Heart left ventricle (tissue), 16 donors: ENCODE measurements at regions not wholly inside any gene's neighbourhood (a gene's known extent, or its start where the extent isn't known, plus 50 kb on each side); places are given as distances from the start of the nearest gene placed in this dataset.

Experiments used
- ATAC-seq, 4 donors: fragments of 200-7000 bp; cut with Tn5 transposase; one replicate each; pipeline ENCODE4 v1.9.1; 2020 to 2022; ENCODE audit warnings: moderate library complexity in 4 of 4, mild to moderate bottlenecking in 3 of 4, moderate number of reproducible peaks in 1 of 4
- DNase-seq, 5 donors: peaks; one replicate each; pipeline ENCODE4 v3.0.0-alpha.2; 2020
- H3K27ac ChIP-seq, 12 donors: fragments of 200-600 bp; sonication (generic) in 4 of 12; one replicate each; pipeline versions ENCODE4 v1.5.0 to v1.8.0; 2016 to 2022; ENCODE audit warnings: mild to moderate bottlenecking in 2 of 12
- H3K27me3 ChIP-seq, 9 donors: fragments of 200-600 bp; sonication (generic) in 2 of 9; one replicate each; pipeline versions ENCODE4 v1.5.1 to v1.8.0; 2016 to 2022; ENCODE audit warnings: mild to moderate bottlenecking in 3 of 9
- H3K36me3 ChIP-seq, 9 donors: fragments of 200-600 bp; sonication (generic) in 2 of 9; one replicate each; pipeline versions ENCODE4 v1.5.0 to v1.8.0; 2018 to 2022; ENCODE audit warnings: mild to moderate bottlenecking in 2 of 9
- H3K4me1 ChIP-seq, 12 donors: fragments of 200-600 bp; sonication (generic) in 4 of 12; one replicate each; pipeline versions ENCODE4 v1.5.0 to v1.8.0; 2016 to 2022; ENCODE audit warnings: mild to moderate bottlenecking in 3 of 12
- H3K4me3 ChIP-seq, 12 donors: fragments of 200-600 bp; sonication (generic) in 4 of 12; one replicate each; pipeline versions ENCODE4 v1.5.0 to v1.8.0; 2017 to 2022; ENCODE audit warnings: mild to moderate bottlenecking in 9 of 12, moderate library complexity in 4 of 12
- H3K9me3 ChIP-seq, 12 donors: fragments of 200-600 bp; sonication (generic) in 4 of 12; one replicate each; pipeline versions ENCODE4 v1.5.0 to v1.8.0; 2016 to 2022; ENCODE audit warnings: mild to moderate bottlenecking in 1 of 12
- POLR2A ChIP-seq, 2 donors: fragments of 450-650 bp; IDR thresholded peaks; one replicate each; pipeline ENCODE4 v1.6.1; 2017; ENCODE audit warnings: antibody characterized with exemption in 2 of 2, mild to moderate bottlenecking in 2 of 2, moderate library complexity in 2 of 2
- WGBS, 4 donors: extraction: QIAGEN DNeasy Blood & Tissue Kit in 2 of 4; methylation state at CpG; one replicate each; pipeline versions ENCODE4 v1.1.5 to v1.1.7; 2013 to 2018; 5-methylcytosine and 5-hydroxymethylcytosine counted together
- intact Hi-C, 10 donors: fragments of 100-400 bp; cut with DNase I; formaldehyde crosslinking; loops; one replicate each; pipeline versions ENCODE4 v1.11.1 to v1.14.2; 2022
- TF ChIP-seq, protein P1 (sequence below), 12 donors: fragments of 200-600 bp; sonication (generic) in 4 of 12; IDR thresholded peaks; one replicate each; pipeline versions ENCODE4 v1.5.0 to v1.8.0; 2018 to 2022; ENCODE audit warnings: antibody characterized with exemption in 12 of 12, mild to moderate bottlenecking in 5 of 12
- donor health status: ischemic (EF 13 %, LVEDD 7.1; RV severe dilation, severe dysfunction).
- donor health status: healthy with polysubstance abuse.
- donor health status: DM: no; HTN: yes; CAD: no.
- donor health status: DM: no; HTN: no; CAD: no.
- donor health status: ischemic (EF 25% LVEDD 6.9; RV normal size, moderate dysfunction).
- donor health status: ischemic (EF 25% LVEDD 5.7; RV mildly dilated, moderate dysfunction).
- donor health status: healthy.
- donor health status: DM: yes; HTN: yes; CAD: no.
- donor health status: ischemic (EF 35%, LVEDD 5.7; RV mildly dilated, moderate dysfunction).
- donor health status: nonischemic (EF 11% LVEDD 7.7; RV severe dilation, severe dysfunction).
- donor health status: DM: yes; HTN: yes; CAD: no.
- donor health status: PGD.
- donor health status: ischemic (EF 29% LVEDD 5.4; RV normal size, mild dysfunction).
- donor health status: nonischemic (EF 23%, LVEDD 6.1; RV moderate dilation, normal function).

DNA sequence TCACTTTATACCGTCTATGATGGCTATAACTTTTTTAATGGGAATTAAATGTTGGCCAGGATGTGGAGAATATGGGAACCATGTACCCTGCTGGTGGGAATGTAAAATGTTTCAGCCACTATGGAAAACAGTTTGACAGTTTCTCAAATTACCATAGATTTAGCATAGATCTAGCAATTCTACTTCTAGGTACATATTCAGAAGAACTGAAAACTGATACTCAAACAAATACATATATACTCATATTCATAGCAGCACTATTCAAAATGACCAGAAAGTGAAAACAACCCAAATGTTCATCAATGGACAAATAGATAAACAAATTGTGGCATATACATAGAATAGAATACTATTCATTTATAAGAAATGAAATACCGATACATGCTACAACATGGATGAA lies 539.4 kb downstream of the IGSF11 start:
- WGBS, 4 donors: 94 to 98% (median 96%) methylated on average over 2 of the region's 2 CpGs
- no peak for ATAC-seq

DNA sequence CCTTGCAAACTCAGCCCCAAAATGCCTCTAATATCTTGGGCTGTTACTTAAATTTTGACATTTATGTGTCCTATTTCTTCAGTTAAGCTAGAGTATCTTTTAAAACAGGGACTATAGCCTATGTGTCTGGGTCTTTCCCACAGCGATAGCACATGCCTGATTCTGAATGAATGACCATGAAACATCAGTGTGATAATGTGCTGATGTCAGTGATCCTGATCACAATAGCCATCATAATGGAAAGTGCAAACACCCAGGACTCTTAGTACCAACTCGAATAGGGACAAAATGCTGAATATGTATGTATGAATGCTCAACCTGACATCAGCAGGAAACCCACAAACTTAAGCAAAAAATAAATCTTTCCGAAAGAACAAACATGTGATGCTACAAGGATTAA lies 537.4 kb downstream of the IGSF11 start:
- intact Hi-C loops: no loop called here
- 90 to 95% (median 93%) methylated on average over 3 of the region's 3 CpGs for WGBS, 4 donors

More for the DNA sequence above, 539.4 kb downstream of the IGSF11 start:
- H3K4me1 ChIP-seq: no peaks in the 10 kb centered on the region
- no peaks in the 10 kb centered on the region for H3K36me3 ChIP-seq
- peaks cover 0 to 3% (median 0%) of the 10 kb centered on the region in 12 donors for H3K9me3 ChIP-seq
- no peaks in the 10 kb centered on the region for H3K27me3 ChIP-seq
- DNase-seq: no peak
- H3K4me3 ChIP-seq: no peak overlapping the region
- TF ChIP-seq, protein P1, sequence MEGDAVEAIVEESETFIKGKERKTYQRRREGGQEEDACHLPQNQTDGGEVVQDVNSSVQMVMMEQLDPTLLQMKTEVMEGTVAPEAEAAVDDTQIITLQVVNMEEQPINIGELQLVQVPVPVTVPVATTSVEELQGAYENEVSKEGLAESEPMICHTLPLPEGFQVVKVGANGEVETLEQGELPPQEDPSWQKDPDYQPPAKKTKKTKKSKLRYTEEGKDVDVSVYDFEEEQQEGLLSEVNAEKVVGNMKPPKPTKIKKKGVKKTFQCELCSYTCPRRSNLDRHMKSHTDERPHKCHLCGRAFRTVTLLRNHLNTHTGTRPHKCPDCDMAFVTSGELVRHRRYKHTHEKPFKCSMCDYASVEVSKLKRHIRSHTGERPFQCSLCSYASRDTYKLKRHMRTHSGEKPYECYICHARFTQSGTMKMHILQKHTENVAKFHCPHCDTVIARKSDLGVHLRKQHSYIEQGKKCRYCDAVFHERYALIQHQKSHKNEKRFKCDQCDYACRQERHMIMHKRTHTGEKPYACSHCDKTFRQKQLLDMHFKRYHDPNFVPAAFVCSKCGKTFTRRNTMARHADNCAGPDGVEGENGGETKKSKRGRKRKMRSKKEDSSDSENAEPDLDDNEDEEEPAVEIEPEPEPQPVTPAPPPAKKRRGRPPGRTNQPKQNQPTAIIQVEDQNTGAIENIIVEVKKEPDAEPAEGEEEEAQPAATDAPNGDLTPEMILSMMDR (IDR thresholded peaks at IDR 0.05): no peak
- TF ChIP-seq POLR2A (IDR thresholded peaks at IDR 0.05): no peak
- H3K27ac ChIP-seq: no peak overlapping the region
- intact Hi-C loops: no loop called here

DNA sequence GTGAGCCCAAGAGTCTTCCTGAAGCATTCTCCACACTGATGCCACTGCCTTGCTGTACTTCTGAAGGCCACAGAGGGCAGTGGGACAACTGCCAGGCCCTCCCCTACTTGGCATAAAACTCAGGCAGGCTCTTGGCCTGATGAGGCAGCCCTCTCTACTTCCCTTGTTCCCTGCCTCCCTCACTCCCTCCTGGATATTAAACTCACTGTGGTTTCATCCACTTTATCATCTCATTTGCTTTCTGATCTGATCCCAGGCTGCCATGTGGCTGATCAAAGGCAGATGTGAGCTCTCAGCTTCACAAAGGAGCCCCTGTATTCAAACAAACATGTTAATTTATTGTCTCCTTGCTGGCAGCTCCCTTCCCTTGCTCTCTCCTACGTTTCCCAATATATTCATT lies 533.5 kb downstream of the IGSF11 start:
- peak; percentile 13 to 56 (median 34) for DNase-seq
- 64 to 77% (median 72%) methylated on average over 1 of the region's 1 CpG for WGBS, 4 donors
- H3K9me3 ChIP-seq: no peaks in the 10 kb centered on the region
- no peaks in the 10 kb centered on the region for H3K27me3 ChIP-seq
- TF ChIP-seq, protein P1 (IDR thresholded peaks at IDR 0.05): no peak
- no peak for TF ChIP-seq POLR2A (IDR thresholded peaks at IDR 0.05)
- H3K27ac ChIP-seq: peak overlapping the region in 1 of 12 donors; percentile 64
- peak in 3 of 4 donors; percentile 45 to 83 (median 52) for ATAC-seq
- intact Hi-C loops: no loop called here
- H3K36me3 ChIP-seq: no peaks in the 10 kb centered on the region
- no peak overlapping the region for H3K4me3 ChIP-seq
- H3K4me1 ChIP-seq: no peaks in the 10 kb centered on the region

More for the DNA sequence above, 537.4 kb downstream of the IGSF11 start:
- DNase-seq (no peak), ATAC-seq (no peak)
- no peaks in the 10 kb centered on the region for H3K9me3 ChIP-seq
- TF ChIP-seq, protein P1 (IDR thresholded peaks at IDR 0.05): no peak
- TF ChIP-seq POLR2A (IDR thresholded peaks at IDR 0.05): no peak
- no peaks in the 10 kb centered on the region for H3K4me1 ChIP-seq
- no peaks in the 10 kb centered on the region for H3K36me3 ChIP-seq
- no peak overlapping the region for H3K27ac ChIP-seq
- no peak overlapping the region for H3K4me3 ChIP-seq
- H3K27me3 ChIP-seq: no peaks in the 10 kb centered on the region

GRCh38 chr3:118504906-118505305 lies 529.7 kb downstream of the IGSF11 start:
- no peak overlapping the region for H3K27ac ChIP-seq
- H3K9me3 ChIP-seq: no peaks in the 10 kb centered on the region
- no peaks in the 10 kb centered on the region for H3K4me1 ChIP-seq
- no peak for ATAC-seq
- no peaks in the 10 kb centered on the region for H3K36me3 ChIP-seq
- intact Hi-C loops: no loop called here
- 97 to 100% (median 98%) methylated on average over 1 of the region's 1 CpG for WGBS, 4 donors
- H3K27me3 ChIP-seq: no peaks in the 10 kb centered on the region
- DNase-seq: no peak
- TF ChIP-seq POLR2A (IDR thresholded peaks at IDR 0.05): no peak
- TF ChIP-seq, protein P1 (IDR thresholded peaks at IDR 0.05): no peak
- H3K4me3 ChIP-seq: no peak overlapping the region
